H9 (cell line): ENCODE measurements at regions not wholly inside any gene's neighbourhood (a gene's known extent, or its start where the extent isn't known, plus 50 kb on each side); places are given as distances from the start of the nearest gene placed in this dataset.

ENCODE experiments used
- DNase-seq: peaks from one replicate; pipeline ENCODE4 v3.0.0-alpha.2; 2017
- H2AFZ ChIP-seq: one replicate; pipeline ENCODE4 v1.6.1; 2013; ENCODE audit warnings: mild to moderate bottlenecking, low read length, control low read depth, moderate library complexity
- H2AK5ac ChIP-seq: 2 replicates; pipeline ENCODE4 v1.6.1; 2013; ENCODE audit warnings: low read length, control low read depth, mixed read lengths; ENCODE audit not compliant: insufficient read length
- H2BK120ac ChIP-seq: one replicate; pipeline ENCODE4 v1.6.1; 2013; ENCODE audit warnings: low read depth, mild to moderate bottlenecking, low read length, control low read depth, inconsistent platforms; ENCODE audit not compliant: poor library complexity, severe bottlenecking
- H2BK12ac ChIP-seq: 2 replicates; pipeline ENCODE4 v1.6.1; 2013; ENCODE audit warnings: low read length, control low read depth, mixed read lengths, low read depth; ENCODE audit not compliant: insufficient read length
- H2BK15ac ChIP-seq: 2 replicates; pipeline ENCODE4 v1.6.1; 2013; ENCODE audit warnings: low read depth, low read length, control low read depth
- H2BK20ac ChIP-seq: one replicate; pipeline ENCODE4 v1.6.1; 2013; ENCODE audit warnings: low read depth, mild to moderate bottlenecking, low read length, control low read depth, inconsistent platforms; ENCODE audit not compliant: poor library complexity, severe bottlenecking
- H2BK5ac ChIP-seq: 2 replicates; pipeline ENCODE4 v1.6.1; 2013; ENCODE audit warnings: low read length, control low read depth, mixed read lengths; ENCODE audit not compliant: insufficient read length
- H3K14ac ChIP-seq: 2 replicates; pipeline ENCODE4 v1.6.1; 2013; ENCODE audit warnings: low read length, control low read depth; ENCODE audit not compliant: insufficient read depth
- H3K18ac ChIP-seq: 2 replicates; pipeline ENCODE4 v1.6.1; 2013; ENCODE audit warnings: low read depth, mild to moderate bottlenecking, mixed read lengths, low read length, control low read depth; ENCODE audit not compliant: insufficient read length
- H3K23ac ChIP-seq: 2 replicates; pipeline ENCODE4 v1.6.1; 2013; ENCODE audit warnings: low read length, control low read depth, mixed read lengths, low read depth; ENCODE audit not compliant: insufficient read length
- H3K23me2 ChIP-seq: 2 replicates; pipeline ENCODE4 v1.6.1; 2013; ENCODE audit warnings: low read depth, mild to moderate bottlenecking, mixed read lengths, low read length, control low read depth; ENCODE audit not compliant: insufficient read length, poor library complexity, severe bottlenecking
- H3K27ac ChIP-seq: 2 replicates; pipeline ENCODE4 v1.5.1; 2013; ENCODE audit warnings: low read length, control low read depth, mixed read lengths, low read depth; ENCODE audit not compliant: insufficient read length
- H3K27me3 ChIP-seq: 2 replicates; pipeline ENCODE4 v1.6.1; 2013; ENCODE audit warnings: low read length, control low read depth, inconsistent platforms; ENCODE audit not compliant: insufficient read depth
- H3K4ac ChIP-seq: 2 replicates; pipeline ENCODE4 v1.6.1; 2013; ENCODE audit warnings: low read depth, mild to moderate bottlenecking, control low read depth, inconsistent platforms, low read length, moderate library complexity
- H3K4me1 ChIP-seq: 2 replicates; pipeline ENCODE4 v1.6.1; 2013; ENCODE audit warnings: low read length, control low read depth, inconsistent platforms; ENCODE audit not compliant: insufficient read depth
- H3K4me2 ChIP-seq: 2 replicates; pipeline ENCODE4 v1.6.1; 2013; ENCODE audit warnings: low read length, control low read depth, mixed read lengths; ENCODE audit not compliant: insufficient read length, insufficient read depth
- H3K56ac ChIP-seq: 2 replicates; pipeline ENCODE4 v1.6.1; 2013; ENCODE audit warnings: low read depth, mild to moderate bottlenecking, mixed read lengths, low read length, control low read depth; ENCODE audit not compliant: insufficient read length
- H3K79me1 ChIP-seq: 2 replicates; pipeline ENCODE4 v1.6.1; 2013; ENCODE audit warnings: low read depth, mild to moderate bottlenecking, moderate library complexity, low read length, control low read depth, inconsistent platforms; ENCODE audit not compliant: insufficient read depth, poor library complexity, severe bottlenecking
- H3K79me2 ChIP-seq: 2 replicates; pipeline ENCODE4 v1.6.1; 2013; ENCODE audit warnings: low read length, control low read depth, inconsistent platforms; ENCODE audit not compliant: insufficient read depth
- H3K9ac ChIP-seq: 2 replicates; pipeline ENCODE4 v1.6.1; 2013; ENCODE audit warnings: low read length, control low read depth, mixed read lengths; ENCODE audit not compliant: insufficient read length; ENCODE audit errors: extremely low read depth
- H3K9me3 ChIP-seq: one replicate; pipeline ENCODE4 v1.6.1; 2013; ENCODE audit warnings: low read depth, low read length, inconsistent platforms; ENCODE audit not compliant: control insufficient read depth
- H3T11ph ChIP-seq: one replicate; pipeline ENCODE4 v1.6.1; 2013; ENCODE audit warnings: mild to moderate bottlenecking, low read length, control low read depth, inconsistent platforms
- H4K20me1 ChIP-seq: one replicate; pipeline ENCODE4 v1.6.1; 2013; ENCODE audit not compliant: control insufficient read depth, insufficient read length, insufficient read depth
- H4K5ac ChIP-seq: 2 replicates; pipeline ENCODE4 v1.6.1; 2013; ENCODE audit warnings: low read depth, mild to moderate bottlenecking, mixed read lengths, low read length, control low read depth; ENCODE audit not compliant: insufficient read length
- H4K8ac ChIP-seq: replicated peaks from 2 replicates; pipeline ENCODE4 v1.6.1; 2013; ENCODE audit warnings: low read length, control low read depth, mixed read lengths, low read depth; ENCODE audit not compliant: insufficient read length
- H4K91ac ChIP-seq: 2 replicates; pipeline ENCODE4 v1.6.1; 2013; ENCODE audit warnings: low read depth, mild to moderate bottlenecking, moderate library complexity, mixed read lengths, low read length, control low read depth; ENCODE audit not compliant: insufficient read length
- H3K27ac Mint-ChIP-seq, 3 experiments: 2 replicates in 2 of 3; 3 replicates in 1 of 3; pipeline ENCODE4 v1.8.0; 2020 to 2021; ENCODE audit warnings: mixed read lengths in 3 of 3, mild to moderate bottlenecking in 1 of 3, moderate library complexity in 1 of 3
- H3K27me3 Mint-ChIP-seq: 2 replicates; pipeline ENCODE4 v1.8.0; 2021; ENCODE audit warnings: low read depth, mild to moderate bottlenecking, moderate library complexity, mixed read lengths
- H3K36me3 Mint-ChIP-seq, 3 experiments: 2 replicates in 2 of 3; 3 replicates in 1 of 3; pipeline ENCODE4 v1.8.0; 2020 to 2021; ENCODE audit warnings: low read depth in 3 of 3, mixed read lengths in 3 of 3; ENCODE audit not compliant: insufficient read depth in 1 of 3
- H3K4me1 Mint-ChIP-seq, 2 experiments: 2 replicates each; pipeline ENCODE4 v1.8.0; 2020; ENCODE audit warnings: mixed read lengths in 2 of 2
- H3K4me3 Mint-ChIP-seq, 2 experiments: 2 replicates in 1 of 2; 3 replicates in 1 of 2; pipeline ENCODE4 v1.8.0; 2020 to 2021; ENCODE audit warnings: mild to moderate bottlenecking in 2 of 2, mixed read lengths in 2 of 2, moderate library complexity in 1 of 2
- H3K9me3 Mint-ChIP-seq, 2 experiments: 2 replicates in 1 of 2; 3 replicates in 1 of 2; pipeline ENCODE4 v1.8.0; 2020; ENCODE audit warnings: mild to moderate bottlenecking in 2 of 2, mixed read lengths in 2 of 2, moderate library complexity in 1 of 2
- WGBS: extraction: QIAGEN DNeasy Blood & Tissue Kit; methylation state at CpG from one replicate; pipeline ENCODE4 v1.1.7; 2013; ENCODE audit warnings: missing lambda C conversion rate, low lambda C conversion rate, mixed read lengths; ENCODE audit not compliant: insufficient read length; ENCODE audit errors: extremely low coverage; 5-methylcytosine and 5-hydroxymethylcytosine counted together
- TF ChIP-seq, protein P1 (sequence below): fragments of 200-600 bp; sonication (generic); conservative IDR thresholded peaks from 3 replicates; pipeline ENCODE4 v1.8.0; 2021; ENCODE audit warnings: antibody characterized with exemption, mild to moderate bottlenecking

DNA sequence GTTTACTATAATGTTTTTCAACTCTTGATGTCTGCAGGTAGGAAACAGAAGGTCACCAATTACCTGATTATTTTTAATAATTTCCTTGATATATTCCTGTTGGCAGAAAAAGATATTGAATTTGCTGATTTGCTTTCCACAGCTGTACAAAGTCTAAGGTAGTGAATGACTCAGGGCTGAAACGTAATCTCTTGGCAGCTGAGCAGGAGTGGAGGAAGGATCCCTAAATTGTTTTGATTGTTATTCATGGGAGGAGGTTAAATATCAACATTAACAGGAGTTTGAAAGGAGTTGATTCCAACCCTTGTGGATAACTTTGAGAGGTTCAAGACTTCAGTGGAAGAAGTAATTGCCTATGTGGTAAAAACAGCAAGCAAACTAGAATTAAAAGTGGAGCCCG, 345.2 kb upstream of the SLC8A1 start:
- Histone ChIP-seq H2BK5ac (no peak overlapping the region), H2BK20ac (no peak overlapping the region), H4K8ac (no peak overlapping the region), H4K91ac (no peak overlapping the region), H4K20me1 (no peaks in the 10 kb centered on the region), H3K9ac (no peak overlapping the region), H3K4ac (no peak overlapping the region), H3K18ac (no peak overlapping the region), H2AFZ (no peak overlapping the region), H4K5ac (no peak overlapping the region), H2BK120ac (no peak overlapping the region), H3K4me2 (no peak overlapping the region), H3K79me2 (no peaks in the 10 kb centered on the region), H3K9me3 (no peaks in the 10 kb centered on the region), H3K56ac (no peak overlapping the region), H3K27me3 (no peaks in the 10 kb centered on the region), H3T11ph (no peak overlapping the region), H3K23me2 (no peaks in the 10 kb centered on the region), H3K79me1 (no peaks in the 10 kb centered on the region), H3K27ac (no peak overlapping the region), H3K14ac (no peak overlapping the region), H3K4me1 (no peaks in the 10 kb centered on the region), H2AK5ac (no peak overlapping the region), H3K23ac (no peak overlapping the region), H2BK12ac (no peak overlapping the region), H2BK15ac (no peak overlapping the region)
- DNase-seq: no peak
- Mint-ChIP-seq H3K36me3 (0 out of 7 replicates have a peak, but pooled peaks cover 0 to 5% (median 0%) of the 10 kb centered on the region in 3 experiments), H3K27me3 (no peaks in the 10 kb centered on the region), H3K27ac (peak overlapping the region in 2 of 3 experiments; percentile 36 to 37; a peak in 5 of 7 replicates), H3K9me3 (no peaks in the 10 kb centered on the region), H3K4me3 (no peak overlapping the region), H3K4me1 (peaks cover 14 to 15% of the 10 kb centered on the region in 2 experiments)
- TF ChIP-seq, protein P1, sequence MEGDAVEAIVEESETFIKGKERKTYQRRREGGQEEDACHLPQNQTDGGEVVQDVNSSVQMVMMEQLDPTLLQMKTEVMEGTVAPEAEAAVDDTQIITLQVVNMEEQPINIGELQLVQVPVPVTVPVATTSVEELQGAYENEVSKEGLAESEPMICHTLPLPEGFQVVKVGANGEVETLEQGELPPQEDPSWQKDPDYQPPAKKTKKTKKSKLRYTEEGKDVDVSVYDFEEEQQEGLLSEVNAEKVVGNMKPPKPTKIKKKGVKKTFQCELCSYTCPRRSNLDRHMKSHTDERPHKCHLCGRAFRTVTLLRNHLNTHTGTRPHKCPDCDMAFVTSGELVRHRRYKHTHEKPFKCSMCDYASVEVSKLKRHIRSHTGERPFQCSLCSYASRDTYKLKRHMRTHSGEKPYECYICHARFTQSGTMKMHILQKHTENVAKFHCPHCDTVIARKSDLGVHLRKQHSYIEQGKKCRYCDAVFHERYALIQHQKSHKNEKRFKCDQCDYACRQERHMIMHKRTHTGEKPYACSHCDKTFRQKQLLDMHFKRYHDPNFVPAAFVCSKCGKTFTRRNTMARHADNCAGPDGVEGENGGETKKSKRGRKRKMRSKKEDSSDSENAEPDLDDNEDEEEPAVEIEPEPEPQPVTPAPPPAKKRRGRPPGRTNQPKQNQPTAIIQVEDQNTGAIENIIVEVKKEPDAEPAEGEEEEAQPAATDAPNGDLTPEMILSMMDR: no peak
- no CpG with 5 or more reads among the region's 2 CpGs for WGBS
